GM06990 (cell line): ENCODE measurements at regions not wholly inside any gene's neighbourhood (a gene's known extent, or its start where the extent isn't known, plus 50 kb on each side); places are given as distances from the start of the nearest gene placed in this dataset.

Experiments
- DNase-seq: peaks from one replicate; pipeline ENCODE4 v3.0.0-alpha.2; 2011; ENCODE audit not compliant: insufficient read length; ENCODE audit errors: extremely low read depth
- H3K27me3 ChIP-seq: replicated peaks from 2 replicates; pipeline ENCODE4 v1.6.0; 2011; ENCODE audit warnings: low read length; ENCODE audit not compliant: control insufficient read depth, insufficient read depth
- H3K36me3 ChIP-seq: 2 replicates; pipeline ENCODE4 v1.5.1; 2011; ENCODE audit warnings: low read length; ENCODE audit not compliant: control insufficient read depth, insufficient read depth
- H3K4me3 ChIP-seq: replicated peaks from 2 replicates; pipeline ENCODE4 v1.5.1; 2011; ENCODE audit warnings: low read depth, mild to moderate bottlenecking, control low read depth, low read length
- TF ChIP-seq, protein P1 (sequence below): IDR thresholded peaks from 2 replicates; pipeline ENCODE4 v1.5.1; 2011; ENCODE audit warnings: low read length, control low read depth, mild to moderate bottlenecking, inconsistent platforms; ENCODE audit not compliant: insufficient read depth, poor library complexity, severe bottlenecking

DNA sequence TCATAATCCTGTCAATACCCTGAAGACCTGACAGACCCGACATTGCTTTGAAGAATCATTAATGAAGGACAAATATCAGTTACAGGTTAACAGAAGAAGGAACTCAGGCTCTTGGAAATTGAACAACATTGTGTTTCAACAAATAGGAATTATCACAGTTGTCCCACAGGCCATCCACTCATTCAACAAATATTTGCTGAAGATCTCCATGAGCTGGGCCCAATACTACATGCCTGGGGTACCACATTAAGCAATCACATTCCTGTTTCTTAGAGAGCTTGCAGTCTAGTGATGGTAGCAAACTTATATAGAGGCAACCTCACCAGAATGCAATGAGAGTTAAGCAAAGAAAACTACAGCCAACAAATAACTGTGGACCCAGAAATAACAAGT, 671.6 kb upstream of the ACVR2A start:
- no peak for DNase-seq
- TF ChIP-seq, protein P1, sequence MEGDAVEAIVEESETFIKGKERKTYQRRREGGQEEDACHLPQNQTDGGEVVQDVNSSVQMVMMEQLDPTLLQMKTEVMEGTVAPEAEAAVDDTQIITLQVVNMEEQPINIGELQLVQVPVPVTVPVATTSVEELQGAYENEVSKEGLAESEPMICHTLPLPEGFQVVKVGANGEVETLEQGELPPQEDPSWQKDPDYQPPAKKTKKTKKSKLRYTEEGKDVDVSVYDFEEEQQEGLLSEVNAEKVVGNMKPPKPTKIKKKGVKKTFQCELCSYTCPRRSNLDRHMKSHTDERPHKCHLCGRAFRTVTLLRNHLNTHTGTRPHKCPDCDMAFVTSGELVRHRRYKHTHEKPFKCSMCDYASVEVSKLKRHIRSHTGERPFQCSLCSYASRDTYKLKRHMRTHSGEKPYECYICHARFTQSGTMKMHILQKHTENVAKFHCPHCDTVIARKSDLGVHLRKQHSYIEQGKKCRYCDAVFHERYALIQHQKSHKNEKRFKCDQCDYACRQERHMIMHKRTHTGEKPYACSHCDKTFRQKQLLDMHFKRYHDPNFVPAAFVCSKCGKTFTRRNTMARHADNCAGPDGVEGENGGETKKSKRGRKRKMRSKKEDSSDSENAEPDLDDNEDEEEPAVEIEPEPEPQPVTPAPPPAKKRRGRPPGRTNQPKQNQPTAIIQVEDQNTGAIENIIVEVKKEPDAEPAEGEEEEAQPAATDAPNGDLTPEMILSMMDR: no peak
- H3K27me3 ChIP-seq: no peaks in the 10 kb centered on the region
- no peak overlapping the region for H3K4me3 ChIP-seq
- no peaks in the 10 kb centered on the region for H3K36me3 ChIP-seq

DNA sequence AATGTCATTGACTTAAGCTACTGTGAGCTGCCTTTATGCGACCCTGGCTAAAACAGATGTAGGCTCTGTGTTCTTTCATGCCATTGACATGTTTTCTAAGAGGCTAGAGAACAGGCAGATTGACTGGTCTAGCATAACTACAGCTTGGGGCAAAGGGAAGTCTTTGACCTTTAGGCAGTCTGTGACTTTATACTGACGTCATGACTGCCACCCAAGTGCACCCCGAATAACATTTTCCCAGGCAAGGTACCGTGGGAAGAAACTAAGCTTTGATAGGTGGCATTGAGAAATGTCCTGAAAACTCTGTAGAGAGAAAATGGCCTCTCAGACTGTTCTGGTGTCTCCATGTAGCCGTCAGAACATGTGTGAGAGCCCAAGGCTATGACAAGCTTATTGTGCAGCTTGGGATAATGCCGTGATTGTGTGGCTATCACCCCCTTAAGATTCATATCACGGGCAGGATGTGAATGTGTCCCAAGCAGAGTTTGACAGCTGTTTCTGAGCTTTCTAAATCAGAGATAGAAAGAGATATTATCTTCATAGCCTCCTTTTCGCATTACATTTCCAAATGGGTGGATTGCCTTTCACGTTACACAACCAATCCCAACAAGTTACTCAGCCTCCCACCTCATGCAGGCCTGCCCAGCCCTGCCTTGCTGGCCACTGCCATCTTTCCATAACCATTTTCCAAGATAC, 672.2 kb upstream of the ACVR2A start:
- TF ChIP-seq, protein P1: no peak
- no peaks in the 10 kb centered on the region for H3K36me3 ChIP-seq
- DNase-seq: no peak
- H3K27me3 ChIP-seq: no peaks in the 10 kb centered on the region
- no peak overlapping the region for H3K4me3 ChIP-seq

DNA sequence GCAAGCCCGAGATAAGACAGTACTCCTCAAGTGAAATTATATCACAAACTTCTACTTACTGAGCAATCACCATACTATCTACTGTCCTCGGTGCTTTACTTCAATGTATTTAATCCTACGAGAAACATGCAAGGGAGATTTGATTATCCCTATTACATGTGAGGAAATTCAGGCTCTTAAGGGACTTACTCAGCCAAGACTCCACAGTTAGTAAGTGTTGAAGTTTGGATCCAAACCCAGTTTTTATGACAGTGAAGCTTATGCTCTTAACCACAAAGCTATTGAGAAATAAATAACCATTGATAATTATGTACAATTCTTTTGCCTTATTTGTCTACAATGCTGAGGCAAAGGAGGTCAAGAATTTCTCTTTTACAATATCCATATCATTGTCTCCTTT, 672.9 kb upstream of the ACVR2A start:
- no peaks in the 10 kb centered on the region for H3K27me3 ChIP-seq
- H3K4me3 ChIP-seq: no peak overlapping the region
- DNase-seq: no peak
- no peaks in the 10 kb centered on the region for H3K36me3 ChIP-seq
- TF ChIP-seq, protein P1: no peak

DNA sequence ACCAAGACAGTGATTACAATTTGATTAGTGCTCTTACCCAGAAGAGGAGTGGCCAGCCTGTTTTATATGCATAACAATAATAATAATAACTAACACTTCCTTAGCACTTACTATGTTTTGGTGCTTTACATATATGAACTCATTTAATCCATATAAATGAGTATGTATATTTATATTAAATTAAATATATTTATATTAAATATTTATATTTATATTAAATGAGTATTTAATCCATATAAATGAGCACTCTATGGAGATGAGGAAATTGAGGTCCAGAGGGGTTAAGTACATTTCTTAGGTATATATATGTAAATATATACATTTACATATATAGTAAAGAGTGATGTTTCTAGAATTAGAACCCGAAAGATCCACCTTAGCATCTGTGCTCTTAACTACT, 673.9 kb upstream of the ACVR2A start:
- no peak overlapping the region for H3K4me3 ChIP-seq
- TF ChIP-seq, protein P1: no peak

DNA sequence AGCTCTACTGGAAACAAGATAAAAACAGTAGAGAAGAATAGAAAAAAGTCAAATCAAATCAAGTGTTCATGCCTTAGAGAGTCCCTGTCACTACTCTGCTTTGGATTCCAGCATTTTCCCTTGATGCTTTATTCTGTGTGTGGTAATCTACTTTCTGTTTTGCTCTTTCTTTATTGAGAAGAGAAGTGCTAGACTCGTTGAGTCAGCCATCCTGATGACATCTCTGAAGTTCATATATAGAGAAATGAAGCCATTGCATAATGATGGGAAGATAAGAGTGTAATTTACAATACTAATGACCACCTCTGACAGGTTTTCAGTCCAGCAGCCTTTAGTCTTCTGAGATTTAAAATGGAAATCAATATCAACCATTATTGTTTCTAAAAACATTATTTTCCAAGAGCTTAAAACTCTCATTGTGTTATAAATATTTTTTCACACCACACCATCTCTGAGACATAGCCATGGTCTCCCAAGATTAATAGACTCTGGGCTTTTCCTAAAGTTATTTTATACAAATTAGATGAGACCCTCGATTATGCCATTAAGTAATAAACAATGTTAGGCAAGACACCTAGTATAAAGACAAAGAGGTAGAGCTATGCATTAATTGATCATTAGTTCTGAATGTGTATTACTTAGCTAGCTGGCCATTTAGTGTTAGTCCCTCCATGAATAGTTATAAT, 679.0 kb upstream of the ACVR2A start:
- Histone ChIP-seq H3K4me3 (no peak overlapping the region), H3K36me3 (no peaks in the 10 kb centered on the region), H3K27me3 (no peaks in the 10 kb centered on the region)
- TF ChIP-seq, protein P1: no peak
- no peak for DNase-seq

More for the DNA sequence above, 673.9 kb upstream of the ACVR2A start:
- H3K27me3 ChIP-seq: no peaks in the 10 kb centered on the region
- DNase-seq: no peak
- no peaks in the 10 kb centered on the region for H3K36me3 ChIP-seq
